ENCODE measurements at regions not wholly inside any gene's neighbourhood (a gene's known extent, or its start where the extent isn't known, plus 50 kb on each side); places are given as distances from the start of the nearest gene placed in this dataset.
"Not testable (repeated sequence)": the region's sequence is repeated elsewhere in the genome, so short reads cannot be mapped to it uniquely, and the experiment has no call there.

DNA sequence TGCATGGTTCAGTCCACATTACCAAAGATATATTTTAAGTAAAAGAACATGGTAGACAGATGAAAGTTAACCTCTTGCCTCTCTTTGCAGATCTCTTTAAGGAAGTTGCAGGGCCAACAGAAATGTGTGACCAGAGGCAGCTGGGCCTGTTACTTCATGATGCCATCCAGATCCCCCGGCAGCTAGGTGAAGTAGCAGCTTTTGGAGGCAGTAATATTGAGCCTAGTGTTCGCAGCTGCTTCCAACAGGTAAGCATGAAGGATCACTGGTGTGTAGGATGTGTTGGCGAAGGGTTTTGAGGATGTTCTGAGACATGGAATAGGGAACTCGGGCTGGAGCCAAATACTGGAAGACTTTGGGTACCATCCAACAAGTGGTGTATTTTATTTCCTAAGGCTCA, 508.6 kb downstream of the UTRN start:
- no peak for TF ChIP-seq CTCF (IDR thresholded peaks at IDR 0.05; ENCODE audit: low read depth, low read length)
- no peak overlapping the region for H3K4me3 ChIP-seq (ENCODE audit: low read depth, low read length)
- DNase-seq (ENCODE audit: low read depth, low spot score) = no peak
- H3K9me3 ChIP-seq (ENCODE audit: control insufficient read depth, insufficient read depth, low read length) = no peaks in the 10 kb centered on the region
- POLR2A ChIA-PET = no interaction called here
- no peak overlapping the region for H3K27ac ChIP-seq (ENCODE audit: low read depth, low read length)
- no peaks in the 10 kb centered on the region for H3K27me3 ChIP-seq (ENCODE audit: control insufficient read depth, insufficient read depth, low read length)
- CTCF ChIA-PET = no interaction called here

- DNase-seq (ENCODE audit: low read depth, low spot score); H3K27ac ChIP-seq (ENCODE audit: low read depth, low read length); H3K9me3 ChIP-seq (ENCODE audit: control insufficient read depth, insufficient read depth, low read length); CTCF ChIA-PET; H3K27me3 ChIP-seq (ENCODE audit: control insufficient read depth, insufficient read depth, low read length); POLR2A ChIA-PET; H3K4me3 ChIP-seq (ENCODE audit: low read depth, low read length): not testable (repeated sequence)
Observed at GRCh38 chr6:144795022-144795421, 509.9 kb downstream of the UTRN start.

DNA sequence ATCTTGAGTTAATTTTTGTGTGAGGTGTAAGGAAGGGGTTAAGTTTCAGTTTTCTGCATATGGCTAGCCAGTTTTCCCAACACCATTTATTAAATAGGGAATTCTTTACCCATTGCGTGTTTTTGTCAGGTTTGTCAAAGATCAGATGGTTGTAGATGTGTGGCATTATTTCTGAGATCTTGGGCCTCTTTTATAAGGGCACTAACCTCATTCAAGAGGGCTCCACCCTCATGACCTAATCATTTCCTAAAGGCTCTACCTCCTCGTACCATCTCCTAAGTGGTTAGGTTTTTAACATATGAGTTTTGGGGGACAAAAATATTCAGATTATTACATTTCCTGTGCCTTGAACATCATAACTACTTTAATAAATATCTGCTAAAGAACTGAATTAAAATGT, 510.9 kb downstream of the UTRN start:
- no peak for DNase-seq (ENCODE audit: low read depth, low spot score)
- Histone ChIP-seq H3K27ac (ENCODE audit: low read depth, low read length) (no peak overlapping the region), H3K9me3 (ENCODE audit: control insufficient read depth, insufficient read depth, low read length) (no peaks in the 10 kb centered on the region), H3K4me3 (ENCODE audit: low read depth, low read length) (no peak overlapping the region), H3K27me3 (ENCODE audit: control insufficient read depth, insufficient read depth, low read length) (no peaks in the 10 kb centered on the region)
- ChIA-PET POLR2A (no interaction called here), CTCF (no interaction called here)
- no peak for TF ChIP-seq CTCF (IDR thresholded peaks at IDR 0.05; ENCODE audit: low read depth, low read length)

DNA sequence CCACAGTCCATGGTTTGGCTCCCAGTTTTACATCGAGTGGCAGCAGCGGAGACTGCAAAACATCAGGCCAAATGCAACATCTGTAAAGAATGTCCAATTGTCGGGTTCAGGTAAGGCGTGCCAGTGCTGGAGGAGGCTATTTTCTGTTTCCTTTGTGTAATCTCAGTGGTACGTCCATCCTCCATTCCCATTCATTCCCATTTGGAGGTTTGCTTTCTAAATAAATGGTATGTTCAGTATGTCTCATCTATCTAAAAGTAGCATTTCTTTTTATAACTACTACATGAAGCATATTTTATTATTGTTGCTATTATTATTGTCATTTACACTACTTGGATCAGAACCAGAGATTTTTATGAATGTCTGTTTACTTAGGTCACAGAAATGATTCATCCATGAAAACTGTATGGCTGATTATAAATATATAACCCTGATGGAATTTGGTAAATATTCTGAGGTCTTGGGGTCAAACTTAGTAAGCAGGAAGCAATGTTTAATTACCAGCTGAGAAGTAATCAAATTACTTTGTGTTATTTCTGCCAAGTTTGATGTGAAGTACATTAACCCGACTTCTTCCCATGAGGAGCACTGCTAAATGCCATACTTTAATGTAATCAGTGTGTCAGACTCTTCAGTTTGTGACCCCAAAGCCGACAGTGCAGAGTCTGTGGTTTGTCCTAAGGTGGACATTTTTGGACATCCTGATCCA, 512.9 kb downstream of the UTRN start:
- DNase-seq (ENCODE audit: low read depth, low spot score) = peak; percentile 15
- no peak for TF ChIP-seq CTCF (IDR thresholded peaks at IDR 0.05; ENCODE audit: low read depth, low read length)
- Histone ChIP-seq H3K27me3 (ENCODE audit: control insufficient read depth, insufficient read depth, low read length) (no peaks in the 10 kb centered on the region), H3K9me3 (ENCODE audit: control insufficient read depth, insufficient read depth, low read length) (no peaks in the 10 kb centered on the region), H3K4me3 (ENCODE audit: low read depth, low read length) (no peak overlapping the region), H3K27ac (ENCODE audit: low read depth, low read length) (no peak overlapping the region)
- ChIA-PET CTCF (no interaction called here), POLR2A (no interaction called here)

- TF ChIP-seq CTCF (IDR thresholded peaks at IDR 0.05; ENCODE audit: low read depth, low read length) = no peak
- POLR2A ChIA-PET = no interaction called here
- CTCF ChIA-PET = interaction anchor here (1.0 kb wide), 1 partner anchor 219 kb away, joined by 3 read pairs; no protein-coding TSS in a partner anchor
- Histone ChIP-seq H3K4me3 (ENCODE audit: low read depth, low read length) (no peak overlapping the region), H3K27me3 (ENCODE audit: control insufficient read depth, insufficient read depth, low read length) (no peaks in the 10 kb centered on the region), H3K9me3 (ENCODE audit: control insufficient read depth, insufficient read depth, low read length) (no peaks in the 10 kb centered on the region), H3K27ac (ENCODE audit: low read depth, low read length) (no peak overlapping the region)
- DNase-seq (ENCODE audit: low read depth, low spot score) = no peak
Observed at GRCh38 chr6:144804246-144804790, 519.2 kb downstream of the UTRN start.

Data from AG04450 (cell line).